HG03520 (cell line): ENCODE measurements at regions not wholly inside any gene's neighbourhood (a gene's known extent, or its start where the extent isn't known, plus 50 kb on each side); places are given as distances from the start of the nearest gene placed in this dataset.

Source experiments
- ATAC-seq: cut with Tn5 transposase; IDR thresholded peaks from one replicate; pipeline ENCODE4 v1.9.1; 2021; ENCODE audit warnings: mild to moderate bottlenecking, moderate library complexity; ENCODE audit not compliant: unreplicated experiment

- ATAC-seq, result no peak
Measured at GRCh38 chr3:79910337-79910736, 142.5 kb upstream of the ROBO1 start.

GRCh38 chr3:79906106-79906505, 138.3 kb upstream of the ROBO1 start:
- no peak for ATAC-seq

GRCh38 chr3:79902151-79902550, 134.4 kb upstream of the ROBO1 start:
- ATAC-seq, result no peak

GRCh38 chr3:79898907-79899306, 131.1 kb upstream of the ROBO1 start:
- ATAC-seq, result no peak

GRCh38 chr3:79896086-79896485, 128.3 kb upstream of the ROBO1 start:
- no peak for ATAC-seq

- no peak for ATAC-seq
Measured at GRCh38 chr3:79887213-79887612, 119.4 kb upstream of the ROBO1 start.

GRCh38 chr3:79886204-79886603, 118.4 kb upstream of the ROBO1 start:
- ATAC-seq, result no peak

- ATAC-seq, result no peak
Measured at GRCh38 chr3:79885407-79885806, 117.6 kb upstream of the ROBO1 start.

GRCh38 chr3:79884354-79884753, 116.6 kb upstream of the ROBO1 start:
- no peak for ATAC-seq

GRCh38 chr3:79881431-79881830, 113.6 kb upstream of the ROBO1 start:
- ATAC-seq, result no peak

- ATAC-seq, result no peak
Measured at GRCh38 chr3:79878708-79879107, 110.9 kb upstream of the ROBO1 start.

GRCh38 chr3:79874646-79875045, 106.8 kb upstream of the ROBO1 start:
- ATAC-seq, result no peak

- ATAC-seq, result no peak
Measured at GRCh38 chr3:79872483-79872882, 104.7 kb upstream of the ROBO1 start.

- ATAC-seq, result no peak
Measured at GRCh38 chr3:79871656-79872055, 103.9 kb upstream of the ROBO1 start.

GRCh38 chr3:79870313-79870620, 102.5 kb upstream of the ROBO1 start:
- no peak for ATAC-seq

GRCh38 chr3:79869461-79870312, 101.9 kb upstream of the ROBO1 start:
- ATAC-seq, result no peak

- no peak for ATAC-seq
Measured at GRCh38 chr3:79866162-79866561, 98.4 kb upstream of the ROBO1 start.

- ATAC-seq, result no peak
Measured at GRCh38 chr3:79864077-79864476, 96.3 kb upstream of the ROBO1 start.

GRCh38 chr3:79848876-79849275, 81.1 kb upstream of the ROBO1 start:
- no peak for ATAC-seq

- ATAC-seq, result no peak
Measured at GRCh38 chr3:79847928-79848327, 80.1 kb upstream of the ROBO1 start.

- no peak for ATAC-seq
Measured at GRCh38 chr3:79846148-79846933, 78.5 kb upstream of the ROBO1 start.

- ATAC-seq, result no peak
Measured at GRCh38 chr3:79845546-79845945, 77.7 kb upstream of the ROBO1 start.
